Right cardiac atrium (tissue), 5 donors: ENCODE measurements at regions not wholly inside any gene's neighbourhood (a gene's known extent, or its start where the extent isn't known, plus 50 kb on each side); places are given as distances from the start of the nearest gene placed in this dataset.
"Not testable (repeated sequence)": the region's sequence is repeated elsewhere in the genome, so short reads cannot be mapped to it uniquely, and the experiment has no call there.

Experiments used
- ATAC-seq, 2 donors: fragments of 200-7000 bp; cut with Tn5 transposase; one replicate each; pipeline versions ENCODE4 v1.8.0 to v1.9.1; 2020; ENCODE audit warnings: moderate library complexity in 2 of 2, mild to moderate bottlenecking in 1 of 2
- DNase-seq, 3 donors: peaks; one replicate each; pipeline ENCODE4 v3.0.0-alpha.2; 2020
- H3K27ac ChIP-seq: one replicate; pipeline ENCODE4 v1.5.1; 2013; ENCODE audit warnings: mild to moderate bottlenecking, low read length, control low read depth, moderate library complexity
- H3K27me3 ChIP-seq: one replicate; pipeline ENCODE4 v1.6.1; 2013; ENCODE audit not compliant: control insufficient read depth, insufficient read depth
- H3K4me1 ChIP-seq: one replicate; pipeline ENCODE4 v1.6.1; 2013; ENCODE audit warnings: low read length; ENCODE audit not compliant: control insufficient read depth, insufficient read depth
- H3K4me3 ChIP-seq: one replicate; pipeline ENCODE4 v1.5.1; 2013; ENCODE audit warnings: low read length, control low read depth
- H3K9me3 ChIP-seq: one replicate; pipeline ENCODE4 v1.6.1; 2013; ENCODE audit warnings: low read length; ENCODE audit not compliant: control insufficient read depth
- WGBS: extraction: QIAGEN DNeasy Blood & Tissue Kit; methylation state at CpG from one replicate; pipeline ENCODE4 v1.1.7; 2013; 5-methylcytosine and 5-hydroxymethylcytosine counted together
- intact Hi-C, 4 donors: fragments of 100-400 bp; cut with DNase I; formaldehyde crosslinking; loops; one replicate each; pipeline versions ENCODE4 v1.11.0 to v1.14.0; 2022 to 2023
- donor health status: healthy with polysubstance abuse.
- donor health status: DM: no; HTN: yes; CAD: no.
- donor health status: DM: no; HTN: no; CAD: no.
- donor health status: DM: no; HTN: yes; CAD: no; lungs with severe emphysema.
- donor health status: DM: yes; HTN: yes; CAD: no.

DNA sequence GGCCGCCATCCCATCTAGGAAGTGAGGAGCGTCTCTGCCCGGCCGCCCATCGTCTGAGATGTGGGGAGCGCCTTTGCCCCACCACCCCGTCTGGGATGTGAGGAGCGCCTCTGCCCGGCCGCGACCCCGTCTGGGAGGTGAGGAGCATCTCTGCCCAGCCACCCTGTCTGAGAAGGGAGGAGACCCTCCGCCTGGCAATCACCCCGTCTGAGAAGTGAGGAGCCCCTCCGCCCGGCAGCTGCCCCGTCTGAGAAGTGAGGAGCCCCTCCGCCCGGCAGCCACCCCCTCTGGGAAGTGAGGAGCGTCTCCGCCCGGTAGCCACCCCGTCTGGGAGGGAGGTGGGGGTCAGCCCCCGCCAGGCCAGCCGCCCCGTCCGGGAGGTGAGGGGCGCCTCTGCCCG, 194.2 kb upstream of the FBXL4 start:
- ATAC-seq, H3K4me3 ChIP-seq, H3K9me3 ChIP-seq, H3K27ac ChIP-seq, H3K27me3 ChIP-seq, intact Hi-C loops, H3K4me1 ChIP-seq: not testable (repeated sequence)
- peak in 1 of 3 donors; percentile 36 for DNase-seq
- WGBS: 93% methylated on average over 24 of the region's 29 CpGs

GRCh38 chr6:99138445-99138844, 190.7 kb upstream of the FBXL4 start:
- ATAC-seq (no peak), DNase-seq (no peak)
- Histone ChIP-seq H3K4me1 (no peaks in the 10 kb centered on the region), H3K27ac (no peak overlapping the region), H3K27me3 (no peaks in the 10 kb centered on the region), H3K9me3 (no peaks in the 10 kb centered on the region), H3K4me3 (no peak overlapping the region)
- 85% methylated on average over 1 of the region's 1 CpG for WGBS
- intact Hi-C loops: no loop called here

GRCh38 chr6:99137314-99137713, 189.6 kb upstream of the FBXL4 start:
- H3K27ac ChIP-seq: no peak overlapping the region
- H3K27me3 ChIP-seq: no peaks in the 10 kb centered on the region
- WGBS: 79% methylated on average over 3 of the region's 3 CpGs
- ATAC-seq (no peak), DNase-seq (no peak)
- no peaks in the 10 kb centered on the region for H3K9me3 ChIP-seq
- intact Hi-C loops: no loop called here
- H3K4me3 ChIP-seq: no peak overlapping the region
- H3K4me1 ChIP-seq: no peaks in the 10 kb centered on the region

GRCh38 chr6:99136488-99136887, 188.7 kb upstream of the FBXL4 start:
- Histone ChIP-seq H3K27ac (no peak overlapping the region), H3K4me1 (no peaks in the 10 kb centered on the region), H3K4me3 (no peak overlapping the region), H3K9me3 (no peaks in the 10 kb centered on the region), H3K27me3 (no peaks in the 10 kb centered on the region)
- WGBS: 46% methylated on average over 3 of the region's 3 CpGs
- intact Hi-C loops: no loop called here
- DNase-seq (no peak), ATAC-seq (no peak)

DNA sequence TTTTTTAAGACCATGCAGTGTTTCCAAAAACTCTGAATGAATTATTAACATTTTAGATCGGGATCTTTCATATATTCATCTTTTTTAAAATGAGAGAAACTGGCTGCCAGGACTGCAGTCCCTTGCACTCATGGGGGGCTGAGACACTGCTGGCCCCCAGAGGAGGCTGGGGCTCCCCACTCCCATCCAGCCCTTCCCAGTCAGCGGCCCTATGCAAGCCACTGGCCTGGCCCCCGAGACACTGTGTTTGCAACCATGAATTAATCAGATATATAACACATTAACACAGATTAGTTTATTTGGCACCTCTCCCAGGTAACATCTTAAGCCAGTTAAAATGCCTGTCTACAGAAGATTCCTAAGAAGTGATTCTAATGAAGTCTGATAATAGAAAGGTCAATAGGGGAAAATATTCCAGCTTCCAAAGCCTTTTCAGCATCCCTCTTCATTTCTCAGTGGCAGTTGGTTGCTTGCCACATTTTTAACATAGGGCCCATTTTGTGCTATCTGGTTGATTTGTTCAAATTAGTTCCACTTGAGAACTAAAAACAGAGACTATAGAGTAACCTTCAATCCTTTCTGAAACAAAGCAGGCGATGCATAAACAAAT, 184.4 kb upstream of the FBXL4 start:
- peak in 1 of 2 donors; percentile 45 for ATAC-seq
- H3K27ac ChIP-seq: no peak overlapping the region
- no peaks in the 10 kb centered on the region for H3K9me3 ChIP-seq
- H3K4me1 ChIP-seq: no peaks in the 10 kb centered on the region
- H3K27me3 ChIP-seq: no peaks in the 10 kb centered on the region
- WGBS: 75% methylated on average over 4 of the region's 4 CpGs
- intact Hi-C loops: no loop called here
- DNase-seq: no peak
- H3K4me3 ChIP-seq: no peak overlapping the region

GRCh38 chr6:99130897-99131873, 183.4 kb upstream of the FBXL4 start:
- ATAC-seq (no peak), DNase-seq (no peak)
- 57% methylated on average over 15 of the region's 15 CpGs for WGBS
- H3K27me3 ChIP-seq: no peaks in the 10 kb centered on the region
- no peak overlapping the region for H3K4me3 ChIP-seq
- no peaks in the 10 kb centered on the region for H3K9me3 ChIP-seq
- intact Hi-C loops: no loop called here
- no peaks in the 10 kb centered on the region for H3K4me1 ChIP-seq
- no peak overlapping the region for H3K27ac ChIP-seq

DNA sequence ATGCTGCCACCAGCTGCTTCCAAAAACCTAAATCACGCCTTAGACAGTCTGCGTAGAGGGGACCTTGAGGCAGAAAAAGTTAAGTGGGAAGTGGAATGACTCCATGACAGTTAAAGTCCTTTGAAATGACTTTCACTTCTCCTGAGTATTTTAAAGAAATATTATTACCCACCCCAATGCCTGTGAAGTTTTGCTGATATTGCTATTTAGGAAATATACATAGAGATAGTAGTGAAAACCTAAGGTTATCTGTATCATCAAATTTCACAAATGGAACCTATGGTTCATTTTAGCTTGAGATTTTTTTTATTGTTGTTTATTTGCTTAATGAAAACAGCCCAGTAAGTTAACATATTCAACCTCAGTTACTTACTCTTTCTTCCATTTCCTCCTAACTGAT, 182.1 kb upstream of the FBXL4 start:
- no peak for ATAC-seq
- Histone ChIP-seq H3K9me3 (no peaks in the 10 kb centered on the region), H3K27me3 (no peaks in the 10 kb centered on the region), H3K4me3 (no peak overlapping the region), H3K4me1 (no peaks in the 10 kb centered on the region), H3K27ac (no peak overlapping the region)
- no peak for DNase-seq
- 79% methylated on average over 2 of the region's 2 CpGs for WGBS
- intact Hi-C loops: loop anchor here in 1 of 4 donors (10.0 kb wide), 1 partner anchor 1635 kb away; no protein-coding TSS in a partner anchor

- no peaks in the 10 kb centered on the region for H3K27me3 ChIP-seq
- no peaks in the 10 kb centered on the region for H3K4me1 ChIP-seq
- H3K27ac ChIP-seq: no peak overlapping the region
- WGBS: 47% methylated on average over 3 of the region's 3 CpGs
- DNase-seq: no peak
- no peaks in the 10 kb centered on the region for H3K9me3 ChIP-seq
- intact Hi-C loops: loop anchor here in 1 of 4 donors (10.0 kb wide), 1 partner anchor 1627 kb away; no protein-coding TSS in a partner anchor
- H3K4me3 ChIP-seq: no peak overlapping the region
- no peak for ATAC-seq
Observed at GRCh38 chr6:99121748-99122147, 174.0 kb upstream of the FBXL4 start.

DNA sequence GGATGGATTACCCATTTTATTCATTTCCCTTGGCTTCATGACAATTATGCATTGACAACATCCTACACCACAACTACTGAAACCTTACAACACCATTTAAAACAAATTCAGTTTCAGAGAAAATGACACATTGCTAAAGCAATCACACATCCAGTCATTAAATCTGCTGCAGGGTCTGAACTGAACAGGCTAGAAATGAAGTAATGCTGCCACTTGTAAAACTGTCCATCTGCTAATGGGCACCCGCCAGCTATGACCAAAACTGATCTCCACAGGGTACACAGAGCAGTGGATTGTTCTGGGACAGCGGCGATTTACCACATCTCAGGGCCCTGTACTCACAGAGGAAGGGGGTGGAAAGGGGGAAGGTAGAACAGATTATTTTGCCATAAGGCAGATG, 172.9 kb upstream of the FBXL4 start:
- DNase-seq (no peak), ATAC-seq (no peak)
- Histone ChIP-seq H3K4me1 (no peaks in the 10 kb centered on the region), H3K27ac (no peak overlapping the region), H3K9me3 (no peaks in the 10 kb centered on the region), H3K27me3 (no peaks in the 10 kb centered on the region), H3K4me3 (no peak overlapping the region)
- WGBS: 86% methylated on average over 3 of the region's 3 CpGs
- intact Hi-C loops: loop anchor here in 1 of 4 donors (10.0 kb wide), 1 partner anchor 1626 kb away; no protein-coding TSS in a partner anchor

DNA sequence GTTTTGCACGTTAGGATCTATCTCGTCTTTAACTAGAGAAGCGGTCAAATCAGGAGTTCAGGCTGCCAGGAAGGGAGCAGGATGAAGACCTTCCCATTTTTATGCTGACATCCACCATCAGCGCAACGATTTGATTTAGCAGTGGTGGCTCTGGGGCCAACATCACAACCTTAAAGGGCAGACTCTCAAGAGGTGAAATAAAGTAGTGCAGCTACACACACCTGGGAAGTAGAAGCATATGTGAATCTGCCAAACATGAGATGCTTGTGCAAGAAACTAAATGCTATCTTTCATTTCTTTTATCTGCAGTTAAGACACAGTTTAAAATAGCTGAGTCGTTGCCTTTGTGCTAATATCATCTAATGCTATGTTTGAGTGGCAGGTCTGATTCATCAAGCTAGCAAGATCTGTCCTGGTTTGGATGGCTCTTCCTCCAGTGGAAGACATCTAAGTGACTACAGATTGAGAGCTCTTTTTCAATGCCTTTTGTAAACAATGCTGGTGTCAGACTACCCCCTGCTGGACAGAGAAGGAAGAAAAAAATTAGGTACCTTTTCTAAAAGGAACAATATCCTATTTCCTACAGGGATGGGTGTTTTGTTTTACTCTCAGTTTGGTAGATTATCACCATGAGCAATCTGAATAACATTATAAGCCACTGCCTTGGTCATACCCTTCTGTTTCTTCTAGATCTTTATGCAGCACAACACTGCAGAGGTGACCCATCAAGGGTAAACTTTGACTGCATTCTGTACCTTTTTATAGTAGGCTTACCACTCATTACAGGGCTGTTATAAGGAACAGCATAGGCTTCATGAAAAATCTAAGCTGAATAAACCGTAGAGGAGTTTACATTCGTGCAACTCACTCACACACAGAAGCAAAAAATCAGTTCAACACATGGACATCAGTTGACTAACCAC, 171.6 kb upstream of the FBXL4 start:
- H3K9me3 ChIP-seq: no peaks in the 10 kb centered on the region
- H3K4me1 ChIP-seq: no peaks in the 10 kb centered on the region
- DNase-seq (no peak), ATAC-seq (peak; percentile 26 to 36)
- no peak overlapping the region for H3K27ac ChIP-seq
- 43% methylated on average over 8 of the region's 8 CpGs for WGBS
- no peak overlapping the region for H3K4me3 ChIP-seq
- H3K27me3 ChIP-seq: no peaks in the 10 kb centered on the region
- intact Hi-C loops: loop anchor here in 1 of 4 donors (10.0 kb wide), 1 partner anchor 1625 kb away; no protein-coding TSS in a partner anchor
